HG02763 (cell line): ENCODE measurements at regions not wholly inside any gene's neighbourhood (a gene's known extent, or its start where the extent isn't known, plus 50 kb on each side); places are given as distances from the start of the nearest gene placed in this dataset.
"Not testable (repeated sequence)": the region's sequence is repeated elsewhere in the genome, so short reads cannot be mapped to it uniquely, and the experiment has no call there.

Experiments used
- ATAC-seq: cut with Tn5 transposase; IDR thresholded peaks from one replicate; pipeline ENCODE4 v1.9.1; 2021; ENCODE audit warnings: mild to moderate bottlenecking, moderate library complexity; ENCODE audit not compliant: unreplicated experiment

DNA sequence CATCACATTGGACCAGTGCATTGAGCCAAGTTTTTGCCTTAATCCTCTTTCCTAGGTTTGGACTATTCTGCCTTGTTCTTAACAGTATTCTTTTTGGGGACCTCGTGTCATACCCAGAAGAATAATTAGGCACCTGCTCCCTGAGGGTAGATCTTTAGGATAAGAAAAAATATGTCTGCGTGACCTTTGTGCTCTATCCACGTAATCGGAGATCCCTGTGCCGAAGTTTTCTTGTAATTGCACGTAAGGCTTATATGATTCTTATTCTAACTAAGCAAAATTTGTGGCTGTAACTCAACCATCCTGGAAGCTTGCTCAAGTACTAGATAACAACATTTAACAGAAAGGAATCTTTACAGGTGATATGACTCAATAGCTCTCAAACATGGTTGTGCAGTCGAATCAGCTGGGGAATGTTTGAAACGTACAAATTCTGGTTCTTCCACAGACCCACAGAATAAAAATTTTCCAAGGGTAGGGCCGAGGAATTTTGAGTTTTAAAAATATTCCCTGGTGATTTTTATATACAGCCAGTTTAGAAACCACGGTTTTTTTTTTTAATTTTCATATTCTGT is 344.3 kb downstream of the GBA3 start:
- ATAC-seq = no peak

DNA sequence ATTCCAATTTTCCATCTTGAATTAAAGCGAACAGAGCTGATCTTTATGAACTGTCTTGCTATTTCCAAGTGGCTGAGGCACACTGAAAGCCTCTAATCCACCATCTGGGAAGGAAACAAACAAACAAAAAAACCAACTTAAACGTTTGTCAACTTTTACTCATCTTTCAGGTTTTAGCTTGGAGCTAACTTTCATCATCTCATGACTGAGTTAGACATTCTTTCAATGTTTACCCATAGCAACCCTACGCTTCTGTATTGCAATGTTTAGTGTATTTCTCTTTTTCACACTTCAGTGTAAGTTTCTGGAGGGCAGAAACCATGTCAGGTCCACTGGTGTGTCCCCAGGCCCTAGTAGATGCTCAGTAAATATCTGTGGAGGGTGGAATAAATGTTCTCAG is 343.8 kb downstream of the GBA3 start:
- no peak for ATAC-seq

GRCh38 chr4:23035521-23036056 is 342.9 kb downstream of the GBA3 start:
- no peak for ATAC-seq

DNA sequence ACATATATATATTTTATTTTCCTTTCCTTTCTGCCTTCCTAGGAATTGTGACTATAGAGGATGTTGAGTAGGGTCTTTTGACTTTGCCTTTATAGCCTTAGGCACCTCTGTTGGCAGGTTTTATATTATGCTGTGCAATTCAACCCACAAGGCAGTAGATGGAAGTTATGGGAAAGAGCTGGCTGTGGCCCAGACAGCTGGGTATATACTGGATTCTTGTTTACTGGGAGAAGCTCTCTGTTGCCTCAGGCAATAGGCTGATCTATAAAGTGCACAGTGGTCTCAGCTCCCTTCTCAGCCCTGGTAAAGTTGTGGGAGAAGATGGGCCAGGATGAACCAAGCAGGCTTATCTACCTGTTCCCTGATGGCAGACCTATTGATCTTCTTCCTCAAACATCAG is 342.0 kb downstream of the GBA3 start:
- no peak for ATAC-seq

DNA sequence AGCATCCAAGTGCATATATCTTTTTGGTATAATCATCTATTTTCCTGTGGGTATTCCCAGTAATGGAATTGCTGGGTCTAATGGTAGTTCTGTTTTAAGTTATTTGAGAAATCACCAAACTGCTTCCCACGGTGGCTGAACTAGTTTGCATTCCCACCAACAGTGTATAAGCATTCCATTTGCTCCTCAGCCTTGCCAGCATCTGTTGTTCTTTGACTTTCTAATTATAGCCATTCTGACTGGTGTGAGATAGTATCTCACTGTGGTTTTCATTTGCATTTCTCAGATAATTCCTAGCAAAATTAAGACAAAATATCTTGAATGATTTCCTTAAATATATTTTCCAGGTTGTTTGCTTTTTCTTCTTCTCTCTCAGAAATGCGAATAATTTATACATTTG is 341.1 kb downstream of the GBA3 start:
- no peak for ATAC-seq

- ATAC-seq = no peak
Observed at GRCh38 chr4:23028875-23029274, 336.1 kb downstream of the GBA3 start.

GRCh38 chr4:23023666-23024065 is 330.9 kb downstream of the GBA3 start:
- ATAC-seq = no peak

DNA sequence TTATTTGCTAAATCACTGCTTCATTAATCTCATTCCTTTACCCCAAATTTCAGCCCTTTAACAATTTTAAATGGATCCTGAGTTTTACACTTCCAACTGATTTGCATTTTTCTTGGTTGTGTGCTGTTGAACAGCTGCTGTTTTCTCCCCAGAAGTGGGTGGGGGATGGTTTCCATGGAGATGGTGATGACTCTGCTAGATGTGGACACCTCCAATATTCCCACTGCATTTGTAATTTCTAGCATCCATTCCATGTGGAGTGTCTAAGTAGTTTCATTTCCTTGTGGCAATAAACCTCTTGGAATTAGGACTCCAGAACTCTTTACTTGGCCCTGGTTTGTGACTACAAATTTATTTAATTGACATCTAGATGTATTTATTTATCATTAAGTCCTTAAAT is 330.4 kb downstream of the GBA3 start:
- no peak for ATAC-seq

DNA sequence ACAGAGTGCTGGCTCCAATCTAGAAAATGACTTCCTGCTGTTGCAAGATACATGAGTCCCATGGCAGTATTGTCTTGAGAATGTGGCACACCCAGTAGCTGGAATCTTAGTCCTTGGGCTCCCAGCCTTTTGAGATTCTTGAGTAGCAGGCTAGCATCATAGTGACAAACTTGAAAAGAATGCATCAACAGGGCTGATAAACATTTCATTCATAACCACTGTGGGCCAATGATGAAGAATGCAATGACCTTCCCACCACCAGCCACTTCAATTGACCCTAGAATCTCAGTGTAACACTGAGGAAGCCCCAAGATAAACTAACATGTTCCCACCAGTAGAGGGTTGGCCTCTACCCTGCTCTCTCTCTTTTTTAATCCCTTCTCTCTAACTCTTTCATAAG is 329.3 kb downstream of the GBA3 start:
- no peak for ATAC-seq

DNA sequence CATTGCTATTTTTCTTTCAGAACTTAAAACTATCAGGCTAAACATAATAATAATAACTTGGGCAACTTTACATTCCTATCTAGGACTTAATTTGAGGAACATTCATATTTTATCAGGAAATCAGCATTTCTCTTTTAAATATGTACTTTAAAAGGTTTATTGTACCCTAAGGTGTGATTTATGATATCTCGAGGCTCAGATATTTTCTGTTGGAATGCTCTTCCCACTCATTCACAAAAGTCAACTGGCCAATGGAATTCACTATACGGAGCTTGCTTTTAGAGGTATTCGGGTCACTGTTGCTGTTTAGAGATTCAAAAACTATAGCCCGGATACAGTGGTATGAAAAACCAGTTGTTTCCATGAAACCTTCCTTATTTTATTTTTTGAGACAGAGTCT is 328.3 kb downstream of the GBA3 start:
- no peak for ATAC-seq

DNA sequence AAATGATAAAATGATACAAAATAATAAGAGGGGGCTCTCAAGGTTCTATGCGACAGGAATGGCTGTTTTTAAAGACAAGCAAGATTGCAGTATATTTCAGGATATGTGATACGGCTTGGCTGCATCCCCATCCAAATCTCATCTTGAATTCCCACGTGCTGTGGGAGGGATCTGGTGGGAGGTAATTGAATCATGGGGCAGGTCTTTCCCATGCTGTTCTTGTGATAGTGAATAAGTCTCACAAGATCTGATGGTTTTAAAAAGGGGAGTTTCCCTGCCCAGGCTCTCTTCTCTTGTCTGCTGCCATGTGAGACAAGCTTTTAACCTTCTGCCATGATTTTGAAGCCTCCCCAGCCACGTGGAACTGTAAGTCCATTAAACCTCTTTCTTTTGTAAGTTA is 327.7 kb downstream of the GBA3 start:
- ATAC-seq = not testable (repeated sequence)

DNA sequence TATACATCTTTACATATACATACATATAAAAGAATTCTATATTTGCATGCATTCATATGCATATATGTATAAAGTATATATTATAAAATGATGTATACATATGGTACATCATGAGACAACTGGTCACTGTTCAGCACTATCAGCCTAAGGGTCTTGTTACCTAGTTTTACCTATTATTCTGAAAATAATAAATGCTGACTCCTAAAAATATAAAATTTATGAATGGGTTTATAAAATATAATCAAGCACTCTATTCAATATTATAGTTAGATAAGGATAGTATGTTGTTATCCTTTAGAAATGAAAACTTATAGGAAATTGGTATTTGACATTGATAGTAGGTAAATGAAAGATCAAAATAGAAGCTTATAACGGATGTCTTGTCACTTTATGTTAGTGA is 324.2 kb downstream of the GBA3 start:
- no peak for ATAC-seq

DNA sequence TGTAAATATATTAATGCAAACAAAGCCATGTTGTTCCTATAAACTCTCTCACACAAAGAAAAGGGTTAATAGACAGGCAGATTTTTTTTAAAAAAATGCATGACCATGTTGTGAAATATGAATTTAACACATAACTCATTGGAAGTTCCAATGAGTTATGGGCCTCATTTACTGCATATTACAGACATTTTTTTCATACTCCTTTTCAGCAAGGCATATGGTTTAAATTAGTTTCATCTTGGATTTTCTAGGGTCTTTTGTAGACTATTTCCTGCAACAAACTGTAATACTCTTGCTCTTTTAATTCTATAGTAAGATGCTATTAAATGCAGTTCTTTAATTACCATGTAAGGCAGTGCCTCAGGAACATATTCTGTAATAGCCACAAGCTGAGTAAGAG is 323.1 kb downstream of the GBA3 start:
- no peak for ATAC-seq

DNA sequence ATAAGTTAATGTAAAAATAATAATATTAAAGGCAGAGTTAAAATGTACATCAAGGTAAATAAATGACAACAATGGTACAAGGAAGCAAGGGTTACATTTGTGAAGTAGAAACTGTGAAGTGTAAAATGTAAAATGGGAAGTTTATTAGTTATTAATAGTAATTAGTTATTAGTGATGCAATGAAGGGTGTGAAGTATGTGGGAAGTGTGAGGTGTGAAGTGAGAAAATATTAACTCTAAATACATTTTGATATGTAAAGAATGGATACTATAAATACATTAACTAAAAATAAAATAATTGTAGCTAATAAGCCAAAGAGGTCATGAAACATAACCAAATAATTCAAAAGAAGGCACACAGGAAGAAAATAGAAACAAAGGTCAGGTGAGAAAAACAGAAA is 316.4 kb downstream of the GBA3 start:
- ATAC-seq = no peak

DNA sequence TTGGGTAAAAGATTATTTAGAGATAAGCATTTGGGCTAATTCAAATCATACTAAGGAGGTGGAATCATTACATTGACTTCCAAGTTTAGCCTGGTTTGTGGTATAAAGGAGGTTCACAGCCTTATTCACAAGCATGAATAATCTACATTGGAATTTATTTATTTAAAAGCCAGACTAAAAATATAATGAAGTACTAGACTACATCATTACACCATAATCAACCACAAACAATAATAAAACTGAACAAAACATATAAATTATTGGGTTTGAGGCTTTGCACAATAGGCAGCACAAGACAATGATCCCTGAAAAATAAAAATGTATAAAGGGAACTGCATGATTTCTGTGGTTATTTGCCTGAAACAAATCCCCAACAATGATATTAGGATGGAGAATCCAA is 314.0 kb downstream of the GBA3 start:
- no peak for ATAC-seq

- no peak for ATAC-seq
Observed at GRCh38 chr4:23005691-23006090, 313.0 kb downstream of the GBA3 start.

- ATAC-seq = no peak
Observed at GRCh38 chr4:23001478-23001877, 308.7 kb downstream of the GBA3 start.

DNA sequence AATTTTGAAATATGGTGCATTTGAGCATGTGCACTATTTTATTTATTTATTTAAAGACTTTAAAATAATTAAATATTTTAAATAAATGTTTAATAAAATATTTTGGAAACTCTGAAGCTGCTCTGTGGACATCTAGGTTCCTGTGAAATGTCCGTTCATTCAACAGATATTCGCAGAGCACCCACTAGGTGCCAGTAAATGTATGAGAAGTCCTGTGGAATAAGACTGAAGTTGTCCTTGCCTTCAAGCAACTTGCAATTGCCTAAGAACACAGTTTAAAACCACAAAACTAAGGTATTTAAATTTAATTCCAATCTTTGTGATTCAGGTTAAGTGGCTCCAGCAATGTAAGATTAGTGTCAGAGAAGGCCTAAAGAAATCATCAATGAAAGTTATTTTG is 306.7 kb downstream of the GBA3 start:
- ATAC-seq = no peak

DNA sequence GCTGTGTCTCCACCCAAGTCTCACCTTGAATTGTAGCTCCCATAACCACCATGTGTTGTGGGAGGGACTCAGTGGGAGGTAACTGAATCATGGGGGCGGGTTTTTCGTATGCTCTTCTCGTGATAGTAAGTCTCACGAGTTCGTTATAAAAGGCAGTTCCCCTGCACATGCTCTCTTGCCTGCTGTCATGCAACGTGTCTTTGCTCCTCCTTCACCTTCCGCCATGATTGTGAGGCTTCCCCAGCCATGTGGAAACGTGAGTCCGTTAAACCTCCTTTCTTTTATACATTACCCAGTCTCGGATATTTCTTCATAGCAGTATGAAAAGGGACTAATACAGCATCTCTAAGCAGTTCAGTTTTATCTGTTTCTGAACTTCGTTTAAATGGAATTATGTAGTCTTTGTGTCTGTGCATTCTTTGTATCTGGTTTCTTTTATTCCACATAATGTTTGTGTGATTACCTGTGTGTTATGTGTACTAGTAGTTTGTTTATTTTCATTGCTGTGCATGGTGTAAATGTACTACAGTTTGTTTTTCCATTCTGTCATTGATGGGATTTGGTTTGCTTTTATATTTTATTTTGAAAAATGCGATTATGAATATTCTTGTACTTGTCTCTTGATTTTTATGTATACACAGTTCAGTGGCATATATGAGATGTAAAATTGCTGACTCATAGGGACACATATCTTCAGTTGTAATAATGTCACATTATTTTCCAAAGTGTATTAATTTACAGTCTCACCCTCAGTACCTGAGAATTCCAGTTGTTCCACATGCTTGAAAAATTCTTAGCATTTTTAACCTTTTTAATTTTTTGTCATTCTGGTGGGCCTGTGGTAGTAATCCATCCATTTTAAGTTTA is 304.9 kb downstream of the GBA3 start:
- ATAC-seq = no peak

- no peak for ATAC-seq
Observed at GRCh38 chr4:22991576-22991975, 298.8 kb downstream of the GBA3 start.

GRCh38 chr4:22988526-22988925 is 295.8 kb downstream of the GBA3 start:
- no peak for ATAC-seq

- no peak for ATAC-seq
Observed at GRCh38 chr4:22987870-22988269, 295.1 kb downstream of the GBA3 start.
